Fibroblast of mammary gland (primary cell): ENCODE measurements at regions not wholly inside any gene's neighbourhood (a gene's known extent, or its start where the extent isn't known, plus 50 kb on each side); places are given as distances from the start of the nearest gene placed in this dataset.

ENCODE experiments used
- DNase-seq: peaks from one replicate; pipeline ENCODE4 v3.0.0-alpha.2; 2010; ENCODE audit warnings: low read depth
- H3K4me3 ChIP-seq: 2 replicates; pipeline ENCODE4 v1.5.1; 2011; ENCODE audit warnings: low read depth, mild to moderate bottlenecking, low read length, moderate library complexity; ENCODE audit not compliant: control insufficient read depth
- CTCF ChIP-seq: conservative IDR thresholded peaks from 2 replicates; pipeline ENCODE4 v1.5.1; 2011; ENCODE audit warnings: low read depth, low read length, inconsistent platforms; ENCODE audit not compliant: control insufficient read depth, insufficient read depth

GRCh38 chr4:166391501-166391900, 518.5 kb downstream of the TLL1 start:
- no peak for DNase-seq
- H3K4me3 ChIP-seq, result no peak overlapping the region
- TF ChIP-seq CTCF, result no peak

GRCh38 chr4:166399021-166399420, 526.0 kb downstream of the TLL1 start:
- no peak for DNase-seq
- TF ChIP-seq CTCF, result no peak
- no peak overlapping the region for H3K4me3 ChIP-seq

- no peak for TF ChIP-seq CTCF
- no peak overlapping the region for H3K4me3 ChIP-seq
- no peak for DNase-seq
Observed at GRCh38 chr4:166400270-166400894, 527.3 kb downstream of the TLL1 start.

GRCh38 chr4:166413356-166413755, 540.3 kb downstream of the TLL1 start:
- no peak for TF ChIP-seq CTCF
- no peak overlapping the region for H3K4me3 ChIP-seq
- DNase-seq, result no peak

GRCh38 chr4:166414431-166414830, 541.4 kb downstream of the TLL1 start:
- H3K4me3 ChIP-seq, result no peak overlapping the region
- DNase-seq, result peak; percentile 11
- no peak for TF ChIP-seq CTCF

- no peak for TF ChIP-seq CTCF
- no peak for DNase-seq
- no peak overlapping the region for H3K4me3 ChIP-seq
Observed at GRCh38 chr4:166415749-166416148, 542.7 kb downstream of the TLL1 start.
